HEK293T (cell line): ENCODE measurements at regions not wholly inside any gene's neighbourhood (a gene's known extent, or its start where the extent isn't known, plus 50 kb on each side); places are given as distances from the start of the nearest gene placed in this dataset.

Source experiments
- ARNT ChIP-seq: fragments of 450-650 bp; IDR thresholded peaks from 2 replicates; pipeline ENCODE4 v1.6.1; 2017; ENCODE audit warnings: mild to moderate bottlenecking
- BHLHE40 ChIP-seq: fragments of 450-650 bp; IDR thresholded peaks from 2 replicates; pipeline ENCODE4 v1.6.1; 2016; ENCODE audit warnings: mild to moderate bottlenecking, moderate library complexity, borderline replicate concordance
- CTBP1 ChIP-seq: fragments of 450-650 bp; IDR thresholded peaks from 2 replicates; pipeline ENCODE4 v1.6.1; 2016; ENCODE audit warnings: borderline replicate concordance
- FOXA1 ChIP-seq: fragments of 450-650 bp; IDR thresholded peaks from 2 replicates; pipeline ENCODE4 v1.6.1; 2016; ENCODE audit warnings: mild to moderate bottlenecking
- FOXK2 ChIP-seq: fragments of 450-650 bp; IDR thresholded peaks from 2 replicates; pipeline ENCODE4 v1.6.1; 2016; ENCODE audit warnings: mild to moderate bottlenecking
- FOXM1 ChIP-seq: fragments of 450-650 bp; IDR thresholded peaks from 2 replicates; pipeline ENCODE4 v1.6.1; 2017; ENCODE audit warnings: mild to moderate bottlenecking, borderline replicate concordance
- L3MBTL2 ChIP-seq: fragments of 450-650 bp; conservative IDR thresholded peaks from 2 replicates; pipeline ENCODE4 v1.6.1; 2016; ENCODE audit warnings: mild to moderate bottlenecking
- LEF1 ChIP-seq: fragments of 450-650 bp; IDR thresholded peaks from 2 replicates; pipeline ENCODE4 v1.6.1; 2017; ENCODE audit warnings: mild to moderate bottlenecking, borderline replicate concordance
- NFRKB ChIP-seq: fragments of 450-650 bp; IDR thresholded peaks from 2 replicates; pipeline ENCODE4 v1.6.1; 2016; ENCODE audit warnings: mild to moderate bottlenecking, moderate library complexity
- PKNOX1 ChIP-seq: fragments of 450-650 bp; IDR thresholded peaks from 2 replicates; pipeline ENCODE4 v1.6.1; 2016
- SP1 ChIP-seq: fragments of 450-650 bp; IDR thresholded peaks from 2 replicates; pipeline ENCODE4 v1.6.1; 2017
- SUZ12 ChIP-seq: fragments of 450-650 bp; IDR thresholded peaks from 2 replicates; pipeline ENCODE4 v1.6.1; 2016; ENCODE audit warnings: mild to moderate bottlenecking
- TARDBP ChIP-seq: fragments of 450-650 bp; IDR thresholded peaks from 2 replicates; pipeline ENCODE4 v1.6.1; 2016

- TF ChIP-seq BHLHE40 (no peak), FOXK2 (no peak), FOXM1 (no peak), SUZ12 (no peak), SP1 (no peak), PKNOX1 (no peak), FOXA1 (no peak), ARNT (no peak), L3MBTL2 (no peak), CTBP1 (no peak), LEF1 (no peak), NFRKB (no peak), TARDBP (no peak)
Measured at GRCh38 chrX:9301836-9302235, 163.0 kb upstream of the TBL1X start.
